Breast epithelium (tissue), 4 donors: ENCODE measurements at regions not wholly inside any gene's neighbourhood (a gene's known extent, or its start where the extent isn't known, plus 50 kb on each side); places are given as distances from the start of the nearest gene placed in this dataset.

Experiments
- DNase-seq, 2 donors: peaks; one replicate each; pipeline ENCODE4 v3.0.0-alpha.2; 2019; ENCODE audit warnings: low spot score in 2 of 2
- H3K27ac ChIP-seq, 2 donors: fragments of 200-600 bp; sonication (generic) in 1 of 2; one replicate each; pipeline ENCODE4 v1.5.1; 2016 to 2019; ENCODE audit warnings: mild to moderate bottlenecking in 1 of 2
- H3K27me3 ChIP-seq, 2 donors: fragments of 200-600 bp; sonication (generic) in 1 of 2; one replicate each; pipeline versions ENCODE4 v1.5.1 to v1.6.0; 2017 to 2019; ENCODE audit warnings: control low read depth in 1 of 2, mild to moderate bottlenecking in 1 of 2
- H3K36me3 ChIP-seq: fragments of 200-600 bp; one replicate; pipeline ENCODE4 v1.5.1; 2019
- H3K4me1 ChIP-seq, 2 donors: fragments of 200-600 bp; sonication (generic); one replicate each; pipeline ENCODE4 v1.5.1; 2016 to 2019; ENCODE audit warnings: control low read depth in 1 of 2
- H3K4me3 ChIP-seq, 3 donors: fragments of 200-600 bp; sonication (generic); 1 replicate in 2 of 3; 2 replicates in 1 of 3; pipeline ENCODE4 v1.5.1; 2016 to 2019; ENCODE audit warnings: mild to moderate bottlenecking in 3 of 3, moderate library complexity in 2 of 3
- H3K9me3 ChIP-seq, 2 donors: fragments of 200-600 bp; sonication (generic) in 1 of 2; one replicate each; pipeline ENCODE4 v1.5.1; 2016 to 2019; ENCODE audit warnings: control low read depth in 1 of 2
- CTCF ChIP-seq, 3 donors: fragments of 450-650 bp; IDR thresholded peaks; one replicate each; pipeline ENCODE4 v1.5.1; 2016 to 2017; ENCODE audit warnings: antibody characterized with exemption in 3 of 3, mild to moderate bottlenecking in 3 of 3, moderate library complexity in 3 of 3
- POLR2A ChIP-seq: fragments of 450-650 bp; IDR thresholded peaks from one replicate; pipeline ENCODE4 v1.6.1; 2016; ENCODE audit warnings: antibody characterized with exemption, mild to moderate bottlenecking, moderate library complexity
- POLR2AphosphoS5 ChIP-seq, 3 donors: sonication (generic); formaldehyde crosslinking; IDR thresholded peaks; one replicate each; pipeline ENCODE4 v1.6.1; 2017; ENCODE audit warnings: antibody characterized with exemption in 3 of 3
- intact Hi-C: fragments of 100-400 bp; cut with DNase I; formaldehyde crosslinking; loops from one replicate; pipeline ENCODE4 v1.15.1; 2023; ENCODE audit warnings: low total_unique reads

- no peak overlapping the region for H3K27ac ChIP-seq
- DNase-seq, result no peak
- H3K4me1 ChIP-seq, result no peaks in the 10 kb centered on the region
- TF ChIP-seq POLR2A (no peak), POLR2AphosphoS5 (IDR thresholded peaks at IDR 0.05) (no peak), CTCF (IDR thresholded peaks at IDR 0.05) (no peak)
- H3K4me3 ChIP-seq, result no peak overlapping the region
- no peaks in the 10 kb centered on the region for H3K27me3 ChIP-seq
- no peaks in the 10 kb centered on the region for H3K9me3 ChIP-seq
- no peaks in the 10 kb centered on the region for H3K36me3 ChIP-seq
- intact Hi-C loops, result no loop called here
Measured at GRCh38 chr2:225104971-225105370, 62.7 kb upstream of the DOCK10 start.

DNA sequence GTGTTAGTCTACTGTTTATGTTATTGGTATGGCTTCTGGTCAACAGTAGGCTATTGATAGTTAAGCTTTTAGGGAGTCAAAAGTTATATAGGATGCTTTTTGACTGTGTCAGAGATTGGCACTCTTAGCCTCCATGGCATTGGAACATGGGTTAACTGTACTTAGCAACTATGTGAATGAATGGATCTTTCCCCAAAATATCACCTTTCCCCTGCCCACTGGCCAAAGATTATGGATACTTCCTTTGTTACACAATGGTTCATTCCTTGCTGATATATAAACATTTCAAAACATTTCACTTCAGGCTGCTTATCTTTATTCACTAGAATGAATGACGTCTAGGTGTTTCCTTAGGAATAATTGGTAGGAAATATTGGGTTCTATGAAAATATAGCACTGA is 62.1 kb upstream of the DOCK10 start:
- no peaks in the 10 kb centered on the region for H3K36me3 ChIP-seq
- H3K27ac ChIP-seq, result no peak overlapping the region
- TF ChIP-seq POLR2A (no peak), POLR2AphosphoS5 (IDR thresholded peaks at IDR 0.05) (no peak), CTCF (IDR thresholded peaks at IDR 0.05) (no peak)
- no peaks in the 10 kb centered on the region for H3K9me3 ChIP-seq
- H3K27me3 ChIP-seq, result no peaks in the 10 kb centered on the region
- no peak for DNase-seq
- no peaks in the 10 kb centered on the region for H3K4me1 ChIP-seq
- H3K4me3 ChIP-seq, result no peak overlapping the region
- intact Hi-C loops, result no loop called here

DNA sequence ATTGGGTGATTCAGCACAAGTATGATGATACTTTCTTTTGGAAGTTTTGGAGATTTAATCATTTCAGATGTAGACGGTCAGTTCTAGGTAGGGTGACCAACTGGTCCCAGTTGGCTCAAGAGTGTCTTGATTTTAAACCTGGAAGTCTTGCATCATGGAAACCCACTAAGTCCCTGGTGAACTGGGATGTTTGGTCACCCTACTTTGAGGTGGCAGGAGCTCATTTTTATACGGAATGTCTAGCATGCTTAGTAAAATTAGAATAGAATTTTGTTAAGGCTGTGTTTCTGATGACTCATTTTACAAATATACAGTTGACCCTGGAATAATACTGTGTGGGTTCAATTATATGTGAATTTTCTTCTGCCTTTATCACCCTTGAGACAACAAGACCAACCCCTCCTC is 61.5 kb upstream of the DOCK10 start:
- DNase-seq, result no peak
- no peak overlapping the region for H3K27ac ChIP-seq
- H3K4me1 ChIP-seq, result no peaks in the 10 kb centered on the region
- no peaks in the 10 kb centered on the region for H3K27me3 ChIP-seq
- intact Hi-C loops, result no loop called here
- H3K36me3 ChIP-seq, result no peaks in the 10 kb centered on the region
- no peak overlapping the region for H3K4me3 ChIP-seq
- no peaks in the 10 kb centered on the region for H3K9me3 ChIP-seq
- no peak for TF ChIP-seq CTCF (IDR thresholded peaks at IDR 0.05)
- TF ChIP-seq POLR2AphosphoS5 (IDR thresholded peaks at IDR 0.05), result no peak

- intact Hi-C loops, result no loop called here
- H3K27ac ChIP-seq, result no peak overlapping the region
Measured at GRCh38 chr2:225100856-225101294, 58.6 kb upstream of the DOCK10 start.

GRCh38 chr2:225100269-225100668 is 58.0 kb upstream of the DOCK10 start:
- H3K27me3 ChIP-seq, result no peaks in the 10 kb centered on the region
- no peak for TF ChIP-seq POLR2AphosphoS5 (IDR thresholded peaks at IDR 0.05)
- TF ChIP-seq POLR2A, result no peak
- TF ChIP-seq CTCF (IDR thresholded peaks at IDR 0.05), result no peak
- H3K27ac ChIP-seq, result no peak overlapping the region
- H3K4me3 ChIP-seq, result no peak overlapping the region
- no peak for DNase-seq
- intact Hi-C loops, result no loop called here
- no peaks in the 10 kb centered on the region for H3K9me3 ChIP-seq
- H3K36me3 ChIP-seq, result no peaks in the 10 kb centered on the region
- no peaks in the 10 kb centered on the region for H3K4me1 ChIP-seq

More at GRCh38 chr2:225100856-225101294, 58.6 kb upstream of the DOCK10 start:
- no peak for DNase-seq
- no peaks in the 10 kb centered on the region for H3K36me3 ChIP-seq
- H3K27me3 ChIP-seq, result no peaks in the 10 kb centered on the region
- H3K4me1 ChIP-seq, result no peaks in the 10 kb centered on the region
- H3K4me3 ChIP-seq, result no peak overlapping the region
- no peaks in the 10 kb centered on the region for H3K9me3 ChIP-seq
- TF ChIP-seq POLR2A (no peak), CTCF (IDR thresholded peaks at IDR 0.05) (no peak), POLR2AphosphoS5 (IDR thresholded peaks at IDR 0.05) (no peak)
